IMR-90 (cell line): ENCODE measurements at regions not wholly inside any gene's neighbourhood (a gene's known extent, or its start where the extent isn't known, plus 50 kb on each side); places are given as distances from the start of the nearest gene placed in this dataset.

Source experiments
- ATAC-seq: fragments of 200-7000 bp; cut with Tn5 transposase; 2 replicates; pipeline ENCODE4 v1.9.1; 2020; ENCODE audit warnings: low read depth, mild to moderate bottlenecking, moderate library complexity
- BruUV-seq: library from RNA; stranded (reverse); fragments of 400-500 nt; replicated peaks from 2 replicates; lab custom pipeline; 2021; lab: Mats Ljungman, UMichigan
- CTCF ChIA-PET: fragments of 300-600 bp; formaldehyde crosslinking; extraction: SDS; loops from one replicate; lab custom pipeline; 2021; ENCODE audit warnings: antibody characterized with exemption; lab: Yijun Ruan, JAX
- POLR2A ChIA-PET: fragments of 300-600 bp; sonication (Branson Sonifier 250); formaldehyde crosslinking; loops from one replicate; lab custom pipeline; 2022; ENCODE audit warnings: antibody characterized with exemption; ENCODE audit not compliant: unreplicated experiment; lab: Charles Lee
- DNase-seq: peaks from one replicate; pipeline ENCODE4 v3.0.0; 2013
- H2AFZ ChIP-seq: replicated peaks from 2 replicates; pipeline ENCODE3; 2013; ENCODE audit warnings: low read length, mild to moderate bottlenecking; ENCODE audit not compliant: poor library complexity
- H2AK5ac ChIP-seq: 2 replicates; pipeline ENCODE4 v1.6.1; 2013; ENCODE audit warnings: low read depth, low read length, inconsistent platforms
- H2AK9ac ChIP-seq: replicated peaks from 2 replicates; pipeline ENCODE3; 2013; ENCODE audit warnings: mild to moderate bottlenecking, low read depth, low read length, moderate library complexity; ENCODE audit not compliant: poor library complexity
- H2BK120ac ChIP-seq: 2 replicates; pipeline ENCODE4 v1.6.1; 2013; ENCODE audit warnings: low read depth, low read length, inconsistent platforms
- H2BK15ac ChIP-seq: 3 replicates; pipeline ENCODE4 v1.6.1; 2013; ENCODE audit warnings: low read depth, low read length, inconsistent platforms
- H2BK20ac ChIP-seq: 2 replicates; pipeline ENCODE4 v1.6.1; 2013; ENCODE audit warnings: low read depth, mild to moderate bottlenecking, inconsistent platforms, low read length, moderate library complexity
- H2BK5ac ChIP-seq: 2 replicates; pipeline ENCODE4 v1.6.1; 2013; ENCODE audit warnings: mild to moderate bottlenecking, low read depth, low read length, inconsistent platforms; ENCODE audit not compliant: poor library complexity, severe bottlenecking
- H3K14ac ChIP-seq: replicated peaks from 2 replicates; pipeline ENCODE4 v1.6.1; 2013; ENCODE audit warnings: low read depth, low read length, inconsistent platforms
- H3K18ac ChIP-seq: 2 replicates; pipeline ENCODE4 v1.6.1; 2013; ENCODE audit warnings: low read depth, low read length, control low read depth
- H3K23ac ChIP-seq: 2 replicates; pipeline ENCODE4 v1.6.1; 2013; ENCODE audit warnings: low read depth, low read length, inconsistent platforms
- H3K27ac ChIP-seq: 2 replicates; pipeline ENCODE4 v1.5.1; 2013; ENCODE audit warnings: mild to moderate bottlenecking, control low read depth, low read length; ENCODE audit not compliant: insufficient read depth
- H3K27me3 ChIP-seq: 2 replicates; pipeline ENCODE4 v1.6.1; 2013; ENCODE audit warnings: low read length; ENCODE audit not compliant: control insufficient read depth, insufficient read depth
- H3K36me3 ChIP-seq: 2 replicates; pipeline ENCODE4 v1.6.1; 2013; ENCODE audit warnings: low read length, mixed read lengths; ENCODE audit not compliant: control insufficient read depth, insufficient read depth
- H3K4ac ChIP-seq: 2 replicates; pipeline ENCODE4 v1.6.1; 2013; ENCODE audit warnings: low read depth, low read length, inconsistent platforms
- H3K4me1 ChIP-seq: 2 replicates; pipeline ENCODE4 v1.6.1; 2013; ENCODE audit warnings: low read length, mixed read lengths; ENCODE audit not compliant: control insufficient read depth, insufficient read depth
- H3K4me2 ChIP-seq: 2 replicates; pipeline ENCODE4 v1.6.1; 2013; ENCODE audit warnings: low read depth, mild to moderate bottlenecking, control low read depth, low read length, moderate library complexity
- H3K4me3 ChIP-seq: 2 replicates; pipeline ENCODE4 v1.5.1; 2013; ENCODE audit warnings: low read depth, mild to moderate bottlenecking, control low read depth, low read length, moderate library complexity; ENCODE audit not compliant: insufficient read depth
- H3K56ac ChIP-seq: 2 replicates; pipeline ENCODE4 v1.6.1; 2013; ENCODE audit warnings: low read length, inconsistent platforms; ENCODE audit not compliant: insufficient read depth; ENCODE audit errors: extremely low read depth
- H3K79me1 ChIP-seq, 2 experiments: 2 replicates each; pipeline ENCODE4 v1.6.1; 2013; ENCODE audit warnings: low read length in 2 of 2, inconsistent platforms in 1 of 2, low read depth in 1 of 2
- H3K9ac ChIP-seq: 2 replicates; pipeline ENCODE4 v1.6.1; 2013; ENCODE audit warnings: low read depth, low read length, control low read depth
- H3K9me1 ChIP-seq: 2 replicates; pipeline ENCODE4 v1.6.1; 2013; ENCODE audit warnings: low read length, inconsistent platforms; ENCODE audit not compliant: insufficient read depth
- H3K9me3 ChIP-seq: 2 replicates; pipeline ENCODE4 v1.6.1; 2013; ENCODE audit warnings: low read length; ENCODE audit not compliant: control insufficient read depth, insufficient read depth
- H4K20me1 ChIP-seq: 2 replicates; pipeline ENCODE4 v1.6.1; 2013; ENCODE audit warnings: low read length, inconsistent platforms; ENCODE audit not compliant: insufficient read depth
- H4K5ac ChIP-seq: 2 replicates; pipeline ENCODE4 v1.6.1; 2013; ENCODE audit warnings: mild to moderate bottlenecking, low read depth, low read length, control low read depth
- H4K8ac ChIP-seq, 2 experiments: 2 replicates each; pipeline ENCODE4 v1.6.1; 2013; ENCODE audit warnings: low read depth in 2 of 2, low read length in 2 of 2, control low read depth in 1 of 2, inconsistent platforms in 1 of 2
- H4K91ac ChIP-seq: 2 replicates; pipeline ENCODE4 v1.6.1; 2013; ENCODE audit warnings: low read depth, low read length, inconsistent platforms; ENCODE audit not compliant: insufficient read depth
- BHLHE40 ChIP-seq: fragments of 150-350 bp; IDR thresholded peaks from 2 replicates; pipeline ENCODE4 v1.6.1; 2016; ENCODE audit warnings: mild to moderate bottlenecking, low read depth, low read length
- CEBPB ChIP-seq: IDR thresholded peaks from 2 replicates; pipeline ENCODE4 v1.6.1; 2012; ENCODE audit warnings: low read depth, low read length, improper control_type of control experiment
- CHD1 ChIP-seq: IDR thresholded peaks from 2 replicates; pipeline ENCODE4 v1.6.1; 2012; ENCODE audit warnings: low read depth, low read length, improper control_type of control experiment
- FOS ChIP-seq: fragments of 150-350 bp; IDR thresholded peaks from 2 replicates; pipeline ENCODE4 v1.6.1; 2016; ENCODE audit warnings: low read depth, low read length
- MAFK ChIP-seq: IDR thresholded peaks from 2 replicates; pipeline ENCODE4 v1.6.1; 2012; ENCODE audit warnings: low read depth, low read length, improper control_type of control experiment
- MAZ ChIP-seq: IDR thresholded peaks from 2 replicates; pipeline ENCODE4 v1.6.1; 2012; ENCODE audit warnings: low read depth, mild to moderate bottlenecking, low read length, improper control_type of control experiment, moderate library complexity, borderline replicate concordance
- MXI1 ChIP-seq: IDR thresholded peaks from 2 replicates; pipeline ENCODE4 v1.6.1; 2012; ENCODE audit warnings: low read depth, mild to moderate bottlenecking, low read length, moderate library complexity, borderline replicate concordance
- POLR2A ChIP-seq: IDR thresholded peaks from 2 replicates; pipeline ENCODE4 v1.6.1; 2012; ENCODE audit warnings: mild to moderate bottlenecking, low read depth, low read length
- RAD21 ChIP-seq: IDR thresholded peaks from 2 replicates; pipeline ENCODE4 v1.6.1; 2012; ENCODE audit warnings: low read length, improper control_type of control experiment
- RCOR1 ChIP-seq: IDR thresholded peaks from 2 replicates; pipeline ENCODE4 v1.6.1; 2012; ENCODE audit warnings: mild to moderate bottlenecking, low read length, improper control_type of control experiment; ENCODE audit not compliant: insufficient replicate concordance
- RFX5 ChIP-seq: IDR thresholded peaks from 2 replicates; pipeline ENCODE4 v1.8.0; 2012; ENCODE audit warnings: low read depth, mild to moderate bottlenecking, low read length, moderate library complexity
- SMC3 ChIP-seq: fragments of 150-350 bp; IDR thresholded peaks from 2 replicates; pipeline ENCODE4 v1.6.1; 2016; ENCODE audit warnings: low read depth, mild to moderate bottlenecking, antibody characterized with exemption, low read length, moderate library complexity
- WGBS, 2 experiments: methylation state at CpG; one replicate each; pipeline versions ENCODE4 v1.1.5 to v1.1.7; 2013; ENCODE audit warnings: missing lambda C conversion rate in 2 of 2; ENCODE audit not compliant: insufficient read length in 1 of 2; ENCODE audit errors: extremely low coverage in 2 of 2; 5-methylcytosine and 5-hydroxymethylcytosine counted together
- dilution Hi-C: fragments of 300-500 bp; cut with HindIII; formaldehyde crosslinking; loops from one replicate; pipeline ENCODE4 v1.14.3; 2018; ENCODE audit warnings: low sequenced_read_pairs; ENCODE audit not compliant: unreplicated experiment
- in situ Hi-C: fragments of 300-500 bp; cut with MboI; formaldehyde crosslinking; loops from 3 replicates; pipeline ENCODE4 v1.14.3; 2019; ENCODE audit warnings: low sequenced_read_pairs, inconsistent platforms, mixed read lengths
- intact Hi-C: fragments of 100-400 bp; cut with micrococcal nuclease; formaldehyde crosslinking; loops from 2 replicates; pipeline ENCODE4 v1.10.0; 2022
- TF ChIP-seq, protein P1 (sequence below): conservative IDR thresholded peaks from 2 replicates; pipeline ENCODE4 v1.5.1; 2012; ENCODE audit warnings: mild to moderate bottlenecking, low read depth, low read length, improper control_type of control experiment
- TF ChIP-seq, protein P2 (sequence below): fragments of 150-350 bp; IDR thresholded peaks from 2 replicates; pipeline ENCODE4 v1.6.1; 2017; ENCODE audit warnings: mild to moderate bottlenecking, antibody characterized with exemption, low read length, low read depth
- TF ChIP-seq, protein P3 (sequence below): fragments of 150-350 bp; IDR thresholded peaks from 2 replicates; pipeline ENCODE4 v1.6.1; 2016; ENCODE audit warnings: low read depth, mild to moderate bottlenecking, low read length, moderate library complexity, borderline replicate concordance

DNA sequence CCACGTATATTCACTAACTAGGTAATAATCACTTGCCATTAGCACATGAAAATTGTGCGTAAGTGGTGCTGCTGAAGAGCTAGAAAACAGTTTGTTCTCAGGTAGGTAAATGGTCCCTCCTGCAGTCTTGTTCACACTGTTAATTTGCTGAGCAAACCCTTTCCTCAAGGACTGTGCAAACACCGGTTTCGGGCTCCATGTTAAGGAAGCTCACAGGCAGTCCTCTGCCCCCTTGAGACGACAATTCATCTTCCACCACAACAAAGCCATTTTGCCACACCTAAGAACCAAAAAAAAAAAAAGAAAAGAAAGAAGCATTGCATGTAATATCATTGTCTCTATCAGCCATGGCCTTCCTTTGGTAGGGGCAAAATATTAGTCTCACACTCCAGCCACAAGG is 193.9 kb downstream of the BCL11A start:
- H4K91ac ChIP-seq, result no peak overlapping the region
- H3K4me3 ChIP-seq, result no peak overlapping the region
- H2BK15ac ChIP-seq, result no peak overlapping the region
- no peak overlapping the region for H3K14ac ChIP-seq
- no peak overlapping the region for H3K4ac ChIP-seq
- TF ChIP-seq FOS (no peak), CEBPB (no peak), MAFK (no peak), RCOR1 (no peak), RAD21 (no peak), RFX5 (no peak), BHLHE40 (no peak), MAZ (no peak), POLR2A (no peak), CHD1 (no peak), MXI1 (no peak), SMC3 (no peak)
- TF ChIP-seq, protein P1, sequence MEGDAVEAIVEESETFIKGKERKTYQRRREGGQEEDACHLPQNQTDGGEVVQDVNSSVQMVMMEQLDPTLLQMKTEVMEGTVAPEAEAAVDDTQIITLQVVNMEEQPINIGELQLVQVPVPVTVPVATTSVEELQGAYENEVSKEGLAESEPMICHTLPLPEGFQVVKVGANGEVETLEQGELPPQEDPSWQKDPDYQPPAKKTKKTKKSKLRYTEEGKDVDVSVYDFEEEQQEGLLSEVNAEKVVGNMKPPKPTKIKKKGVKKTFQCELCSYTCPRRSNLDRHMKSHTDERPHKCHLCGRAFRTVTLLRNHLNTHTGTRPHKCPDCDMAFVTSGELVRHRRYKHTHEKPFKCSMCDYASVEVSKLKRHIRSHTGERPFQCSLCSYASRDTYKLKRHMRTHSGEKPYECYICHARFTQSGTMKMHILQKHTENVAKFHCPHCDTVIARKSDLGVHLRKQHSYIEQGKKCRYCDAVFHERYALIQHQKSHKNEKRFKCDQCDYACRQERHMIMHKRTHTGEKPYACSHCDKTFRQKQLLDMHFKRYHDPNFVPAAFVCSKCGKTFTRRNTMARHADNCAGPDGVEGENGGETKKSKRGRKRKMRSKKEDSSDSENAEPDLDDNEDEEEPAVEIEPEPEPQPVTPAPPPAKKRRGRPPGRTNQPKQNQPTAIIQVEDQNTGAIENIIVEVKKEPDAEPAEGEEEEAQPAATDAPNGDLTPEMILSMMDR, result no peak
- TF ChIP-seq, protein P2, sequence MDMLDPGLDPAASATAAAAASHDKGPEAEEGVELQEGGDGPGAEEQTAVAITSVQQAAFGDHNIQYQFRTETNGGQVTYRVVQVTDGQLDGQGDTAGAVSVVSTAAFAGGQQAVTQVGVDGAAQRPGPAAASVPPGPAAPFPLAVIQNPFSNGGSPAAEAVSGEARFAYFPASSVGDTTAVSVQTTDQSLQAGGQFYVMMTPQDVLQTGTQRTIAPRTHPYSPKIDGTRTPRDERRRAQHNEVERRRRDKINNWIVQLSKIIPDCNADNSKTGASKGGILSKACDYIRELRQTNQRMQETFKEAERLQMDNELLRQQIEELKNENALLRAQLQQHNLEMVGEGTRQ, result no peak
- TF ChIP-seq, protein P3, sequence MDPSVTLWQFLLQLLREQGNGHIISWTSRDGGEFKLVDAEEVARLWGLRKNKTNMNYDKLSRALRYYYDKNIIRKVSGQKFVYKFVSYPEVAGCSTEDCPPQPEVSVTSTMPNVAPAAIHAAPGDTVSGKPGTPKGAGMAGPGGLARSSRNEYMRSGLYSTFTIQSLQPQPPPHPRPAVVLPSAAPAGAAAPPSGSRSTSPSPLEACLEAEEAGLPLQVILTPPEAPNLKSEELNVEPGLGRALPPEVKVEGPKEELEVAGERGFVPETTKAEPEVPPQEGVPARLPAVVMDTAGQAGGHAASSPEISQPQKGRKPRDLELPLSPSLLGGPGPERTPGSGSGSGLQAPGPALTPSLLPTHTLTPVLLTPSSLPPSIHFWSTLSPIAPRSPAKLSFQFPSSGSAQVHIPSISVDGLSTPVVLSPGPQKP, result no peak
- H3K36me3 ChIP-seq, result no peaks in the 10 kb centered on the region
- no peak overlapping the region for H2BK20ac ChIP-seq
- POLR2A ChIA-PET, result no interaction called here
- no peak for ATAC-seq
- H2AK9ac ChIP-seq, result no peak overlapping the region
- dilution Hi-C loops (no loop called here), in situ Hi-C loops (no loop called here), intact Hi-C loops (no loop called here)
- CTCF ChIA-PET, result no interaction called here
- H4K5ac ChIP-seq, result no peak overlapping the region
- no peaks in the 10 kb centered on the region for H3K9me1 ChIP-seq
- H3K27me3 ChIP-seq, result no peaks in the 10 kb centered on the region
- no peak overlapping the region for H2BK120ac ChIP-seq
- no peak overlapping the region for H3K18ac ChIP-seq
- no peak for DNase-seq
- no peaks in the 10 kb centered on the region for H3K9me3 ChIP-seq
- H2AK5ac ChIP-seq, result no peak overlapping the region
- no peaks in the 10 kb centered on the region for H3K79me1 ChIP-seq
- H3K4me2 ChIP-seq, result no peak overlapping the region
- no CpG with 5 or more reads among the region's 5 CpGs for WGBS, 2 experiments
- H3K4me1 ChIP-seq, result no peaks in the 10 kb centered on the region
- H4K20me1 ChIP-seq, result no peaks in the 10 kb centered on the region
- H3K23ac ChIP-seq, result no peak overlapping the region
- H3K9ac ChIP-seq, result no peak overlapping the region
- H4K8ac ChIP-seq, result no peak overlapping the region
- no peak overlapping the region for H3K27ac ChIP-seq
- H2BK5ac ChIP-seq, result no peak overlapping the region
- BruUV-seq, result no TSS peak
- H3K56ac ChIP-seq, result no peak overlapping the region
- H2AFZ ChIP-seq, result no peak overlapping the region
